GM12892 (cell line): ENCODE measurements at regions not wholly inside any gene's neighbourhood (a gene's known extent, or its start where the extent isn't known, plus 50 kb on each side); places are given as distances from the start of the nearest gene placed in this dataset.

Experiments used
- DNase-seq: peaks from one replicate; pipeline ENCODE4 v3.0.0; 2011; ENCODE audit not compliant: insufficient read length
- FAIRE-seq: peaks from 2 replicates; lab custom pipeline; 2011; peaks lifted over from hg19 to GRCh38; lab: Jason Lieb, UNC
- POLR2A ChIP-seq: IDR thresholded peaks from 2 replicates; pipeline ENCODE4 v1.6.1; 2011; ENCODE audit warnings: low read depth, low read length, control low read depth
- POLR2AphosphoS5 ChIP-seq: IDR thresholded peaks from 2 replicates; pipeline ENCODE4 v1.6.1; 2011; ENCODE audit warnings: low read depth, low read length, control low read depth
- TAF1 ChIP-seq: IDR thresholded peaks from 2 replicates; pipeline ENCODE4 v1.6.1; 2011; ENCODE audit warnings: low read depth, mild to moderate bottlenecking, control low read depth, low read length, borderline replicate concordance

- no peak for DNase-seq
- TF ChIP-seq POLR2AphosphoS5 (no peak), POLR2A (no peak), TAF1 (no peak)
These were observed 119.3 kb upstream of the GJB6 start for GRCh38 chr13:20351281-20352022.

GRCh38 chr13:20350819-20351218 is 118.7 kb upstream of the GJB6 start:
- FAIRE-seq (no peak), DNase-seq (no peak)
- no peak for TF ChIP-seq POLR2A
- TF ChIP-seq TAF1: no peak
- no peak for TF ChIP-seq POLR2AphosphoS5

More at GRCh38 chr13:20351281-20352022, 119.3 kb upstream of the GJB6 start:
- FAIRE-seq: no peak

GRCh38 chr13:20350382-20350763 is 118.3 kb upstream of the GJB6 start:
- TF ChIP-seq TAF1: no peak
- no peak for TF ChIP-seq POLR2A
- no peak for DNase-seq
- no peak for FAIRE-seq

GRCh38 chr13:20349564-20350381 is 117.7 kb upstream of the GJB6 start:
- DNase-seq (no peak), FAIRE-seq (no peak)
- TF ChIP-seq TAF1 (no peak), POLR2AphosphoS5 (no peak), POLR2A (no peak)

- FAIRE-seq: no peak
These were observed 116.7 kb upstream of the GJB6 start for GRCh38 chr13:20348645-20349408.

GRCh38 chr13:20348018-20348417 is 115.9 kb upstream of the GJB6 start:
- FAIRE-seq (no peak), DNase-seq (no peak)
- TF ChIP-seq TAF1 (no peak), POLR2A (no peak), POLR2AphosphoS5 (no peak)

More at GRCh38 chr13:20348645-20349408, 116.7 kb upstream of the GJB6 start:
- TF ChIP-seq POLR2AphosphoS5 (no peak), POLR2A (no peak), TAF1 (no peak)
- no peak for DNase-seq

- DNase-seq (no peak), FAIRE-seq (no peak)
- TF ChIP-seq POLR2AphosphoS5 (no peak), TAF1 (no peak), POLR2A (no peak)
These were observed 112.8 kb upstream of the GJB6 start for GRCh38 chr13:20344836-20345490.

GRCh38 chr13:20342311-20342710 is 110.2 kb upstream of the GJB6 start:
- TF ChIP-seq TAF1 (no peak), POLR2A (no peak), POLR2AphosphoS5 (no peak)
- DNase-seq: no peak
- FAIRE-seq: no peak

GRCh38 chr13:20340759-20341171 is 108.6 kb upstream of the GJB6 start:
- DNase-seq (no peak), FAIRE-seq (no peak)
- TF ChIP-seq TAF1 (no peak), POLR2AphosphoS5 (no peak), POLR2A (no peak)

GRCh38 chr13:20340136-20340758 is 108.1 kb upstream of the GJB6 start:
- DNase-seq: no peak
- TF ChIP-seq POLR2AphosphoS5 (no peak), TAF1 (no peak), POLR2A (no peak)
- no peak for FAIRE-seq
